GM06990 (cell line): ENCODE measurements at regions not wholly inside any gene's neighbourhood (a gene's known extent, or its start where the extent isn't known, plus 50 kb on each side); places are given as distances from the start of the nearest gene placed in this dataset.
"Not testable (repeated sequence)": the region's sequence is repeated elsewhere in the genome, so short reads cannot be mapped to it uniquely, and the experiment has no call there.

Source experiments
- DNase-seq: peaks from one replicate; pipeline ENCODE4 v3.0.0-alpha.2; 2011; ENCODE audit not compliant: insufficient read length; ENCODE audit errors: extremely low read depth
- H3K27me3 ChIP-seq: replicated peaks from 2 replicates; pipeline ENCODE4 v1.6.0; 2011; ENCODE audit warnings: low read length; ENCODE audit not compliant: control insufficient read depth, insufficient read depth
- H3K36me3 ChIP-seq: 2 replicates; pipeline ENCODE4 v1.5.1; 2011; ENCODE audit warnings: low read length; ENCODE audit not compliant: control insufficient read depth, insufficient read depth
- H3K4me3 ChIP-seq: replicated peaks from 2 replicates; pipeline ENCODE4 v1.5.1; 2011; ENCODE audit warnings: low read depth, mild to moderate bottlenecking, control low read depth, low read length
- CTCF ChIP-seq: IDR thresholded peaks from 2 replicates; pipeline ENCODE4 v1.5.1; 2011; ENCODE audit warnings: low read length, control low read depth, mild to moderate bottlenecking, inconsistent platforms; ENCODE audit not compliant: insufficient read depth, poor library complexity, severe bottlenecking

DNA sequence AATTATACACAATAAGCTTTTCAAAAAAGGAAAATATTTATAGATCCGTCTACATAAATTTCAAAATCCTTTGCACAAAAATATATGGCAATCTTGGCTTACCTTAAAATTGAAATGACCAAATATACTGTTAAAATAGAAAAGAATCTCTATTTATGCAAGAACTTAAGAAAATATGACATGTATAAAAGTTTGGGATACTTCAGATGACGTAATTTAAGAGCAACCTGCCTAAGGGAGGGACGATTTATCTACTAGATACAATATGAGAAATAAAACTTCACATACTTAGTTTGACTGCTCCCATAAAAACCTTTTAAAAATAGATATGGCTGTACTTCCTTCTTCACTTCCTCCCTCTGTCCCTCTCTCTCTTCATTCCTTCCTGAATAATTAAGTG is 587.3 kb upstream of the SPRY2 start:
- DNase-seq, result no peak
- Histone ChIP-seq H3K36me3 (no peaks in the 10 kb centered on the region), H3K4me3 (no peak overlapping the region), H3K27me3 (no peaks in the 10 kb centered on the region)
- TF ChIP-seq CTCF, result no peak

GRCh38 chr13:80926024-80926423 is 585.1 kb upstream of the SPRY2 start:
- not testable (repeated sequence) for DNase-seq, H3K4me3 ChIP-seq, H3K27me3 ChIP-seq, H3K36me3 ChIP-seq

- Histone ChIP-seq H3K36me3 (no peaks in the 10 kb centered on the region), H3K27me3 (no peaks in the 10 kb centered on the region), H3K4me3 (no peak overlapping the region)
- TF ChIP-seq CTCF, result no peak
- DNase-seq, result no peak
These were observed 583.7 kb upstream of the SPRY2 start for GRCh38 chr13:80924596-80924995.

DNA sequence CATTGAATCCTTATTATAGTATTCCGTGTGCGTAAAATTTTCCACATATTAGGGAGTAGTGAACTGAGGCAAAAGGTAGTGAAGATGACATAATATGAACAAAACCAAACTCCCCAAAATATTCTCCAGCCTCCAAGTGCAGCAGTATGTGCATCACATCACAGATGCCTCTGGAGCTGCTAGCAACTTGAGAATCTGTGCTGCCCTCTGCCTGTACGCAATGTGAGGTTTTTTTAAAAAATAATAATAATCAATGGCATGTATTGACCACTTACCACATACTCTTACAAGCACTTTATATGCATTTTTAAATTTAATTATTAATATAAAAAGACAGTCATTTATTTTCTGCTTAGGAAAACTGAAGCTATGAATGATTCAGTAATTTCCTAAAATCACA is 583.0 kb upstream of the SPRY2 start:
- no peak for DNase-seq
- H3K4me3 ChIP-seq, result no peak overlapping the region
- TF ChIP-seq CTCF, result no peak

GRCh38 chr13:80921971-80922370 is 581.0 kb upstream of the SPRY2 start:
- no peaks in the 10 kb centered on the region for H3K27me3 ChIP-seq
- no peak overlapping the region for H3K4me3 ChIP-seq
- no peak for TF ChIP-seq CTCF

More for the DNA sequence above, 583.0 kb upstream of the SPRY2 start:
- no peaks in the 10 kb centered on the region for H3K36me3 ChIP-seq
- no peaks in the 10 kb centered on the region for H3K27me3 ChIP-seq

DNA sequence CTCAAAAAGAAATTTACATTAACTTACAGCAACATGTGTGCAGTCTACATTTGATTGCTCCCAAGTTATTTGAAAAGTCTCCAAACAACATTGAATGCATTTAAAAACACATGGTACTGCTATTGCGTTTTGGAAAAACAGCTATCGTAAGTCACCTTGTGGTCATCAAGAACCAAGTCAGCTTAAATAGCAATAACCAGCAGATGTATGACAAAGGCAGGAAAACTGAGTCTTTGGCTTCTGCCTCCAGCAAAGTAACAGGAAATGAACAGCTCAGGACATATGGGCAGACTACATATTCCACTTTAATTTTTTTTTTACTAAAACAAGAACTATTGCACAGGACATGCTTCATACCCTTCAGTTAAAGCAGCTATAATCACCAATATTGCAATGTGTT is 580.6 kb upstream of the SPRY2 start:
- TF ChIP-seq CTCF, result no peak
- no peaks in the 10 kb centered on the region for H3K36me3 ChIP-seq
- DNase-seq, result no peak
- no peaks in the 10 kb centered on the region for H3K27me3 ChIP-seq
- no peak overlapping the region for H3K4me3 ChIP-seq

More at GRCh38 chr13:80921971-80922370, 581.0 kb upstream of the SPRY2 start:
- no peak for DNase-seq
- no peaks in the 10 kb centered on the region for H3K36me3 ChIP-seq
